ACC112 (cell line): ENCODE measurements at regions not wholly inside any gene's neighbourhood (a gene's known extent, or its start where the extent isn't known, plus 50 kb on each side); places are given as distances from the start of the nearest gene placed in this dataset.

ENCODE experiments used
- H2AFZ ChIP-seq: fragments of 200-600 bp; sonication (generic); one replicate; pipeline ENCODE4 v1.6.0; 2017; ENCODE audit warnings: antibody characterized with exemption, low read length; ENCODE audit not compliant: unreplicated experiment
- H3K27ac ChIP-seq: fragments of 200-600 bp; sonication (generic); 2 replicates; pipeline ENCODE4 v1.5.1; 2014; ENCODE audit warnings: low read depth, mild to moderate bottlenecking, antibody characterized with exemption, low read length, moderate library complexity
- H3K27me3 ChIP-seq: fragments of 200-600 bp; sonication (generic); 2 replicates; pipeline ENCODE4 v1.6.1; 2014; ENCODE audit warnings: mild to moderate bottlenecking, antibody characterized with exemption, low read length, moderate library complexity, mixed read lengths; ENCODE audit not compliant: insufficient read depth
- H3K36me3 ChIP-seq: fragments of 200-600 bp; sonication (generic); 2 replicates; pipeline ENCODE4 v1.6.1; 2016; ENCODE audit warnings: mild to moderate bottlenecking, antibody characterized with exemption, low read length, moderate library complexity, mixed read lengths; ENCODE audit not compliant: insufficient read depth
- H3K4me1 ChIP-seq: fragments of 200-600 bp; sonication (generic); one replicate; pipeline ENCODE4 v1.6.1; 2016; ENCODE audit warnings: low read length, mixed read lengths; ENCODE audit not compliant: insufficient read depth, unreplicated experiment, control insufficient read depth
- H3K4me3 ChIP-seq: fragments of 200-600 bp; sonication (generic); 2 replicates; pipeline ENCODE4 v1.5.1; 2014; ENCODE audit warnings: mild to moderate bottlenecking, low read depth, low read length
- H3K79me2 ChIP-seq: fragments of 200-600 bp; sonication (generic); one replicate; pipeline ENCODE4 v1.6.0; 2016; ENCODE audit warnings: low read length; ENCODE audit not compliant: control insufficient read depth, unreplicated experiment, insufficient read depth

DNA sequence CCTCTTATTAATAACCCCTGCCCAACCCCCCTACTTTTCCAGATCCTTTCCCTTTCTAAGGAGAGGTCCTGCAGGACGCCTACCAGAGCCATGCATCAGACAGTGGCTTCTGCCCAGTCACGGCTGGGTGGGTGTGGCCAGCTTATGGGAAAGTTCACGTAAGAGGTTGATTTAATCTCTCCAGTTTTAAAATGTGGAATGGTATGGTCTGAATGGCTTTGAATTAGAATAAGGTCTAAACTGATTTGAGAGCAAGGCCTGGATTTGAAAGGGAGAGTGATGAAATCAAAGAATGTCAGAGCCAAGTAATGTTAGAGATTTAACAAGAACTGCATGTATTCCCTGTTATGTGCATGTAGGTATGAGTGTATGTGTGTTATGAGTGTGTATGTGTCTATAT is 275.7 kb downstream of the PAX1 start:
- peak overlapping the region; percentile 94 for H3K27ac ChIP-seq
- H3K27me3 ChIP-seq: no peaks in the 10 kb centered on the region
- H3K79me2 ChIP-seq: no peaks in the 10 kb centered on the region
- H3K4me3 ChIP-seq: no peak overlapping the region
- H2AFZ ChIP-seq: peak overlapping the region; percentile 45
- H3K36me3 ChIP-seq: no peaks in the 10 kb centered on the region
- H3K4me1 ChIP-seq: peaks cover 25% of the 10 kb centered on the region

DNA sequence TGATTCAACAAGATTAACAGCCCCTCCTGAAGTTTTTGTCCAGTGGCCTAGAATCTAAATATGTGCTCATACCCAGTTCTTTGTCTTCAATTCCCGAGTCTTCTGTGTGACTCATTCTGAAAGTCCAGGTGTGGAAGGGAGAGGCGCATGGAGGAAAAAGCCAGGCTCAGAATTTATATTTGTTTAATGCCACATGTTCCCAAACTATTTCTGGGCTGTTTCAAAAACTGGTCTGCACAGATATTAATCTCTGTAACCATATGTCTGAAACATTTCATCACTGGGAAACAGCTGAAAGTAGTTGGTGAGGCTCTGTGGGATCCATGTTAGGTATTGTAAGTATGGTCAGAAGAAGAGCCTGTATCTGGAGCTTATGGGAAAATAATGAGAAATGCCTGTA is 266.0 kb downstream of the PAX1 start:
- Histone ChIP-seq H2AFZ (no peak overlapping the region), H3K27me3 (no peaks in the 10 kb centered on the region), H3K4me3 (no peak overlapping the region), H3K4me1 (no peaks in the 10 kb centered on the region), H3K27ac (no peak overlapping the region), H3K36me3 (no peaks in the 10 kb centered on the region), H3K79me2 (no peaks in the 10 kb centered on the region)

DNA sequence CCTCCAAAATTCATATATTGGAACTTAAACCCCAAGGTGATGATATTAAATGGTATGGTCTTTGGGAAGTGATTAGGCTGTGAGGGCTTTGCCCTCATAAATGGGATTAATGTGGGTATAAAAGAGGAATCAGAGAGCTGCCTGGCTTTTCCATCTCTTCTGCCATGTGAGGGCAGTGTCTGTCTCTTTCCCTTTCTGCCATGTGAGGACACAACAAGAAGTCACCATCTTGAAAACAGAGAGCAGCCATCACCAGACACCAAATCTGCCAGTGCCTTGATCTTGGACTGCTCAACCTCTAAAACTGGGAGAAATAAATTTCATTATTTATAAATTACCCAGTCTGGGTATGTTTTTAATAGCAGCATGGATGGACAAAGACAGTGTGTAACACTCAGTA is 263.0 kb downstream of the PAX1 start:
- Histone ChIP-seq H3K27ac (no peak overlapping the region), H3K79me2 (no peaks in the 10 kb centered on the region), H2AFZ (no peak overlapping the region), H3K27me3 (no peaks in the 10 kb centered on the region), H3K4me3 (no peak overlapping the region), H3K4me1 (no peaks in the 10 kb centered on the region), H3K36me3 (no peaks in the 10 kb centered on the region)

DNA sequence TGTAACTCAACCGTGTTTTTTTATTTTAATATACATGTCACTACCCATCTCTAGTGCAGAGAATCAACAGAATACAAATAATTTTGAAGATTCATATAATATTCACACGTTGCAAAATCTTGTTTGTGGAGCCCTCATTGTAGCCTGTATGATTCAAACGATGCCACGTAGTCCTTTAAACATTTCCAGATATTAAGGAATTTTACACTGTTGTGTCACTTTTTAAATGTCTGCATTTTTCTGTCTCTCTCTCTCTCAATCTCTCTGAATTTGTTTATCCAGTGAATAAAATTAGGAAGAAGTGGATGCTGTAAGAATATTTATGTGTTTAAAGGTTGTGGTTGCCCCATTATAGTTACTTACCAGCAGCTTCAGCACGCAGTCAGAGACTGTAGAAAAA is 262.0 kb downstream of the PAX1 start:
- Histone ChIP-seq H3K27me3 (no peaks in the 10 kb centered on the region), H3K4me3 (no peak overlapping the region), H3K27ac (no peak overlapping the region), H3K36me3 (no peaks in the 10 kb centered on the region), H2AFZ (no peak overlapping the region), H3K79me2 (no peaks in the 10 kb centered on the region), H3K4me1 (no peaks in the 10 kb centered on the region)

DNA sequence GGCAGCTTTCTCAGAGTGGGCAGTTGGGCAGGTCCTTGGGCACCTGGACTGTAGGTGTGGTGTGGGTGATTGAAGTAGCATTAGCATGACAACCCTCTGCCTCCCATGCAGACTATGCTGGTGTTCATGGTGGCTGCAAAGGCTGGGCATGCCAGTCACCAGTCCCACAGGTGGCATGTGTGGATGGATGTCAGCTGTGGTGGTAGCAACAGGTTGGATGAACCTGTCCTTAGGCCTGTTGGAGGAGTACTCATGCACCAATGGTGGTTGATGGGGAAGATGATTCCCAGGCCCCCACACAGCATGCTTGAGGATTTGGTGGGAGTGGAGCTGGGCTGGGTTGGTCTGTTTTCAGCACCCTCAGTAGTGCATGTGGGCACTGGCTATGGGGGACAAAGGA is 251.1 kb downstream of the PAX1 start:
- no peaks in the 10 kb centered on the region for H3K4me1 ChIP-seq
- H3K27ac ChIP-seq: no peak overlapping the region

DNA sequence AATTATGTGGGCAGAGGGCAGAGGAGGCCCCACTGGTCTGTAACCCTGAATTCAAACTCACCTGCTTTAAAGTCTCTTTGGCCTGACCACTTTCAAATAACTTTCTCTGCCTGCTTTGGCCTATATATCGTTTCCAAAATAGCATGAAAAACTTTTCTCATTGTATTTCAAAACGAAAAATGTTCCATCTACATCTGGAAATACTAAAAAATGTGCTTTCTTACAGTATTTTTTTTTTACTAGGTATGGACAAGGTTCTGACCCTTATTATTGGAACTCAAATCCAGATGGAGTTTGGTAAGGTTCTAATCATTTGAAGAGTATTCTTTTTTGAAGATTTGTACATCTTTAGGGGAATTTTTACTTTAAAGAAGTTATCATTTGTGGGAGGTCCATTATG is 241.9 kb downstream of the PAX1 start:
- H3K4me1 ChIP-seq: no peaks in the 10 kb centered on the region
- no peaks in the 10 kb centered on the region for H3K79me2 ChIP-seq
- no peaks in the 10 kb centered on the region; the same call in 1 of the 2 replicates for H3K27me3 ChIP-seq
- no peak overlapping the region for H3K4me3 ChIP-seq
- no peaks in the 10 kb centered on the region for H3K36me3 ChIP-seq
- no peak overlapping the region for H2AFZ ChIP-seq
- no peak overlapping the region for H3K27ac ChIP-seq

More for the DNA sequence above, 251.1 kb downstream of the PAX1 start:
- Histone ChIP-seq H3K36me3 (no peaks in the 10 kb centered on the region), H2AFZ (no peak overlapping the region), H3K79me2 (no peaks in the 10 kb centered on the region), H3K27me3 (no peaks in the 10 kb centered on the region), H3K4me3 (no peak overlapping the region)

DNA sequence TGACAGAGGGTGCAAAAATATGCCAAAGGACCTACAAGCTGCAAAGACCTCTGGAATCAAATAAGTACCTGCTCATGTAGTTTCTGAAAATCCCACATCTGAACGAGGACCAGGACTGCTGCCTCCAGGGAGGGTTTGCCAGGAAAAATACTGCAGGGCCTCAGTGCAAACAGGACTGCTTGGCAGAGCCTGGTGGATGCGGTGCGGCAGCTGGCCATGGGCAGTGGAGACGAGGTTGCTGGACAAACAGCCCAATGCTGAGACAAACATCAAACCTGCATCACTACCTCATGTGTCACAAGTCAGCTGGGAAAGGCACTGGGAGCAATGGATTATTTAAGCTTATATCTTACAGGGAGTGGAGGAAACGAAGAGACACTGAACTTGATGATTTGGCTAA is 238.8 kb downstream of the PAX1 start:
- no peak overlapping the region for H3K27ac ChIP-seq
- no peak overlapping the region for H3K4me3 ChIP-seq
- no peaks in the 10 kb centered on the region for H3K4me1 ChIP-seq
- H3K27me3 ChIP-seq: no peaks in the 10 kb centered on the region; the same call in 1 of the 2 replicates
- no peaks in the 10 kb centered on the region for H3K79me2 ChIP-seq
- H3K36me3 ChIP-seq: no peaks in the 10 kb centered on the region
- H2AFZ ChIP-seq: no peak overlapping the region

DNA sequence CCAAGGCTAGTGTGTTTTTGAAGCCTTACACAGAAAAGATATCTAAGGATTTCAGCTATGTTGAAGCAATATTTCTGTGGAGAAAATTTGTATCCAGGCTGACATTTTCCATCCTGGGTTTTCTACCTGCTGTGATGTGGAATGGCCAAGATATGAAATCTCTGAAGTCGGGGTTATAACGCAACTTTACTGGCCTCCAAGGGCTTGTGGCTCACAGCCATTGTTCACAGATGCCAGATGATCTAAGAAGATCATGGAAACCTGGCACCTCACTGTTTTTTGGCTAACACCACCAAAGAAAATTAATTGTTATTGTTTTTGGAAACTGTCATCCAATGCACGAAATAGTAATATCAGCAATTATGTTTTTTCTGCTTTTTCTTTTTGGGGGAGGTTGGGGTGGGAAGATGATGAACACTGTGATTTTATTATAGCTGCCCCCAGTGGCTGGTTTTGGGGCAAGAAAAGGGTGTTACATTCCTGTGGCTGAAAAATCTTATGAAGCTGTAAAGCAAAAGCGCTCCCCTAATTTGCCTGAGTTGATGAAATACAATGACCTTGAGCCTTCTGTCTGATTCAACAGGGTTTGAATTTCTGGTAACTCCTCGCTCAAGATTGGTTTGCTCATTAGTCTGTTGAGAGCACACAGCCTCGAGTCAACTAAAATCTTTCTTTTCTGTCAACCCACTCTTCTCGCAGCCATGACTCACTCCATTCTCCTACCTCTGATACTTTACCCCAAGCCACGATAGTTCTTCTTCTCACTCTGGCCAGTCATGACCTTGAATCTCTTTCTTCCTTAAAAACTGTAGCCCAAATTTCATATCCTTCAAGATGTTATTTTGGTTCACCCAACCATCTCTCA is 236.7 kb downstream of the PAX1 start:
- no peak overlapping the region for H2AFZ ChIP-seq
- H3K27me3 ChIP-seq: no peaks in the 10 kb centered on the region
- H3K4me1 ChIP-seq: no peaks in the 10 kb centered on the region
- H3K27ac ChIP-seq: no peak overlapping the region
- no peaks in the 10 kb centered on the region for H3K36me3 ChIP-seq
- no peak overlapping the region for H3K4me3 ChIP-seq
- H3K79me2 ChIP-seq: no peaks in the 10 kb centered on the region

DNA sequence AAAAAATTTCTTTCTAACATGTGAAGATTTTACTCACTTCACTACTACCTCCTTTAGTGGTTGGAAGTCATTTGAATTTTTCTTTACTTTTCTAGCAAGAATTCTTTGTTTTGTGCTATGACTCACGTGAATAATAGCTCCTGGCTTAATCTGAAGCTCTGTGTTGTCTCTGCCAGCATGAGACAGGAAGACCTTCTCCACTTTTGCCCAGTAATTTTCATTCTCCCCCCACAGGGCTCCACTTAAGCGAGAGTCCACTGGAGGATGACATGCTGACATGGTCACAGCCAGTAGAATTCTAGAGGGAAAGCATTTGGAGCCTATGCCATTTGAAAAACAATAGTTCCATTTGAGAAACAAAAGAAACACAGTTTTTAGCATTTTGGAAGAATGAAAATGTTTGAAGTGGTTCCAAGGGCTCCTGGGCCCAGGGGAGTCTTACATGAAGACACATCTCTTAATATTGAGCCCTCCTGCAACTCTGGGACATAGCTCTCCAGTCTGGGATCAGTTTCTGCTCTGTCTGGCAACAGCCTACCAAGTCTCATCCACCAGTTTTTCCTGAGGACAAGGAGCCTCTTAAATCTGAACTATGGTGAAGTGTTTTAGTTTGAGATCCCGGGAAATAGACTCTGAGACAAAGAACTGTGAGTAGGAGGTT is 231.4 kb downstream of the PAX1 start:
- Histone ChIP-seq H2AFZ (no peak overlapping the region), H3K27ac (no peak overlapping the region), H3K36me3 (no peaks in the 10 kb centered on the region), H3K4me3 (no peak overlapping the region), H3K79me2 (no peaks in the 10 kb centered on the region), H3K27me3 (no peaks in the 10 kb centered on the region), H3K4me1 (no peaks in the 10 kb centered on the region)

DNA sequence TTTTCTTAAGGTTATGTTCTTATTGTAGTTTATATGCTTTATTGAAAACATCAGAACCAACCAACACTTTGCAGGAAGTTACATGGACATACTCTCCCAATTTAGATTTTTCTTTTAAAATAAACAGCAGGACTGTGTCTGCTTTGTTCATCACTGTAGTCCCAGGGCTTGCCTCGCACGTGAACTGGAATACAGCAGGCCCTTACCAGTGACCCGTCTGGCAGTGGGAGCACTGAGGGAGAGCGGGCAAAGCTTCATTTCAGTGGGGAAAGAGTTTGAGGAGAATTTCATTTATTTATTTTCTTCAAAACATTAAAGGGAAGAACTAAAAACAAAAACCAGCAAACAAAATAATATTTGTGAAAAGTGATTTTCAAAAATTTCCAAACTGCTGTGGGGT is 230.8 kb downstream of the PAX1 start:
- Histone ChIP-seq H3K27ac (no peak overlapping the region), H3K4me3 (no peak overlapping the region), H3K27me3 (no peaks in the 10 kb centered on the region), H3K4me1 (no peaks in the 10 kb centered on the region), H2AFZ (no peak overlapping the region), H3K79me2 (no peaks in the 10 kb centered on the region), H3K36me3 (no peaks in the 10 kb centered on the region)

DNA sequence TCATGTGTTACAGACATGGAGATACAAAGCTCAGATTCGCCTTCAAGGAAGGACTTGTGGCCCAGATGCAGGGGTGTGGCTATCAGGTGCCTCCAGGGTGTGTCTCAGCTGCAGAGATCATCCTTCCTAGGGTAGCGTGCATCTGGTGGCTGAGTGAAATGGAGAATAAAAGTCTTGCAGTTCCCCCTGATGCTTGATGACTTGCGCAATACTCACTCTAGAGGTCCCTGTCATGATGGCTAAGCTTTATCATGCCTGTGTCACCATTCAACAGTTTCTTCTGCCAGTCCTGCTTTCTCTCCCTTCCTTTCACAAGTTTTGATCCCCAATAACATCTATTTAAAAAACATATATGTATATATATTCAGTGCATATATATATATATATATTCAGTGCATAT is 228.1 kb downstream of the PAX1 start:
- H2AFZ ChIP-seq: no peak overlapping the region
- no peaks in the 10 kb centered on the region for H3K4me1 ChIP-seq
- no peaks in the 10 kb centered on the region for H3K36me3 ChIP-seq
- no peak overlapping the region for H3K27ac ChIP-seq
- no peaks in the 10 kb centered on the region for H3K27me3 ChIP-seq
- H3K79me2 ChIP-seq: no peaks in the 10 kb centered on the region
- H3K4me3 ChIP-seq: no peak overlapping the region
